ENCODE measurements at regions not wholly inside any gene's neighbourhood (a gene's known extent, or its start where the extent isn't known, plus 50 kb on each side); places are given as distances from the start of the nearest gene placed in this dataset.

DNA sequence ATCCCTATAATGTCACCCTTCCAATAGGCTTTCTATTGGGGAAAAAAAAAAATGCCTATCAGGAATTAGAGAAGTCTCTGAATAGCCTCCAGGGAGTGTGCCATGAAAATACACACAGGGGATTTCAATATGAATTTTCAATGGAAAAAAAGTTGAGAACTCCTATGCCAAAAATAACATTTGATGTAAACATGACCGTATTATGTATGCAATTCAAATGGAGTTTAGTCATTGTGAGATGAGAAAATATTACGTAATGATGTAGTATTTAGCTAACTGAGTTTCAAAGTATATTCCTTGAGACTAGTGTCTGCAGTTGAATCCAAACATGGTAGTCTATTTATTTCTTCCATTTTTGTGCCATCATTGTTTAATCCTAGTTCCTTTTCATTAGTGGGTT lies 182.3 kb downstream of the BLID start:
- H3K4me3 ChIP-seq (ENCODE audit: low read depth, low read length): no peak overlapping the region
- TF ChIP-seq, protein P1, sequence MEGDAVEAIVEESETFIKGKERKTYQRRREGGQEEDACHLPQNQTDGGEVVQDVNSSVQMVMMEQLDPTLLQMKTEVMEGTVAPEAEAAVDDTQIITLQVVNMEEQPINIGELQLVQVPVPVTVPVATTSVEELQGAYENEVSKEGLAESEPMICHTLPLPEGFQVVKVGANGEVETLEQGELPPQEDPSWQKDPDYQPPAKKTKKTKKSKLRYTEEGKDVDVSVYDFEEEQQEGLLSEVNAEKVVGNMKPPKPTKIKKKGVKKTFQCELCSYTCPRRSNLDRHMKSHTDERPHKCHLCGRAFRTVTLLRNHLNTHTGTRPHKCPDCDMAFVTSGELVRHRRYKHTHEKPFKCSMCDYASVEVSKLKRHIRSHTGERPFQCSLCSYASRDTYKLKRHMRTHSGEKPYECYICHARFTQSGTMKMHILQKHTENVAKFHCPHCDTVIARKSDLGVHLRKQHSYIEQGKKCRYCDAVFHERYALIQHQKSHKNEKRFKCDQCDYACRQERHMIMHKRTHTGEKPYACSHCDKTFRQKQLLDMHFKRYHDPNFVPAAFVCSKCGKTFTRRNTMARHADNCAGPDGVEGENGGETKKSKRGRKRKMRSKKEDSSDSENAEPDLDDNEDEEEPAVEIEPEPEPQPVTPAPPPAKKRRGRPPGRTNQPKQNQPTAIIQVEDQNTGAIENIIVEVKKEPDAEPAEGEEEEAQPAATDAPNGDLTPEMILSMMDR (IDR thresholded peaks at IDR 0.05; ENCODE audit: low read depth, low read length): no peak

DNA sequence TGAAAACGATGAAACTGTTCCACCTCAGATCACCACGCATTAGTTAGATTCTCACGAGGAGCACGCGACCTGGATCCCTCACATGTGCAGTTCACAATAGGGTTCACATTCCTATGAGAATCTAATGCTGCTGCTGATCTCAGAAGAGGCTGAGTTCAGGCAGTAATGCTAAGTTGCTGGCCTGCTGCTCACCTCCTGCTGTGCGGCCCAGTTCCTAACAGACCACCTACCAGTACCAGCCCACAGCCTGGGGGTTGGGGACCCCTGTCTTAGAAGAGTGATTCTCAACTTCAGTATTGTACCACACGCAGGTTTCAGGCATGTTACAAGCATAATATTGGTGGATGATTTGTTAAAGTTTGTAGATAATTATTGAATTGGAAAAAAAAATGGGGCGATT lies 182.7 kb downstream of the BLID start:
- TF ChIP-seq, protein P1 (IDR thresholded peaks at IDR 0.05; ENCODE audit: low read depth, low read length): no peak
- H3K4me3 ChIP-seq (ENCODE audit: low read depth, low read length): no peak overlapping the region

DNA sequence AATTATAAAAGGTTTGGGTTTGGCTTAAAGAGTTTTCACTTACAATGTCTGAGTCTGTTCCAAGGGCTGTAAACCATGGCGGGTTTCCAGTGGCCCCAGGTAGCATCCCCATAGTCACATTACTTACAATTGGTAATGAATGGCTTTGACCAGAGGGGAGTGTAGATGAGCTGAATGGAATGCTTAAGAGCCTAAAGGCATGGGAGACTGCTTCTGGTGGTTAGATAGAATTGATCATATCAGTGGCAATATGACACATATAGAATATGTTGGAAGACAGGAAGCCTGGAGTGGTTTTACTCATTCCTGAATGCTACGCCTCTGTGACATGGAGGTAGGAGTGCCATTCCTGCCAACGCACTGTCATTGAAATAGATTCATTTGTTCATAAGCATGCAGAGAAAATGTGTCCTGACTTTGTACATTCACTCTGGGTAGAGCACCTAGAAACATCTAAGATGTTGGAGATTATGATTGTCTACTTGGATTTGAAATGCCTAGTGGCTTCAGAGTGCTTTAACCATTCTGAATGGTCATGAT lies 183.3 kb downstream of the BLID start:
- TF ChIP-seq, protein P1 (IDR thresholded peaks at IDR 0.05; ENCODE audit: low read depth, low read length): no peak
- no peak overlapping the region for H3K4me3 ChIP-seq (ENCODE audit: low read depth, low read length)

DNA sequence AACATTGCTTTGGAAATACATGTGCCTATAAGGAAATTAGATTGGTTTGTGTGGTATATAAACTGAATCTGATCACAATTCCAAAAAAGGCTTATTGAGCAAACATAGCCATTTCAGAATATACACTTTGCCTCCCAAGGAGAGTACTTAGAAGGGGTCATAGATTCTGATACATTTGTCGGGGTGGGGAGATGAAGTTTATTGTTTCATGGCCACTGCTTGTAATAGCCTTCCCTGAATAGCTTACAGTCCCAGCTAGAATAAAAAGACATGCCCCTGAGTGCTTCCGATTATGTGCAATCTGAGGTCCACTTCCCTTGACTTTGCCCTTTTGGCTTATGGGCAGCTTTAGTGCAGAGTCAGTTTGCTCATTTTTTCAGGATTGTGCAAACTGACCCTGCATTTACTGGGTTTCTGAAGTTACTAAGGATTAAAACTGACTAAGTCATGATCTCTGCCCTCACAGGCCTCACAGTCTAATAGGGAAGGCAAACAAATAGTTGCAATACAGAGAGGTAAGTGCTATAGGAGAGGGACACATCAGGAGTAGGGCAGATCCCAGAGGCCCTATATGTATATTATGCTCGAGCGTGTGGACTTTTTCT lies 184.2 kb downstream of the BLID start:
- no peak overlapping the region for H3K4me3 ChIP-seq (ENCODE audit: low read depth, low read length)
- TF ChIP-seq, protein P1 (IDR thresholded peaks at IDR 0.05; ENCODE audit: low read depth, low read length): no peak

DNA sequence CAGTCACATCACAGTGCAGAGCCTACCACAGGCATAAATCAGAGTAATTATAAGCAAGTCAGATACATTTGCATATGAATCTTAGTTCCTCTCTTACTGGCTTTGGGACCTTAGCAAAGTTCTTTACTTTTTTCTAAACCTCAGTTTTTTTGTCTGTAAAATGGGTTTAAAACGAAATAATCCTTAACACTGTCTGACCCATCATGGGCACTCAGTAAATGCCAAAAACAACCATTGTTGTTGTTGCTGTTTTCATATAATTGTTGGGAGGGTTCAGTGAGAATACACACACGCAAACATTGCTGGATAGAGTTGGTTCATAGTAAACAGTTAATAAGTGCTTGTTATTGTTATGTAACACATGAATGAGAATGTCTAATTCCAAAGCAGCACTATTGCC lies 184.9 kb downstream of the BLID start:
- TF ChIP-seq, protein P1 (IDR thresholded peaks at IDR 0.05; ENCODE audit: low read depth, low read length): no peak

DNA sequence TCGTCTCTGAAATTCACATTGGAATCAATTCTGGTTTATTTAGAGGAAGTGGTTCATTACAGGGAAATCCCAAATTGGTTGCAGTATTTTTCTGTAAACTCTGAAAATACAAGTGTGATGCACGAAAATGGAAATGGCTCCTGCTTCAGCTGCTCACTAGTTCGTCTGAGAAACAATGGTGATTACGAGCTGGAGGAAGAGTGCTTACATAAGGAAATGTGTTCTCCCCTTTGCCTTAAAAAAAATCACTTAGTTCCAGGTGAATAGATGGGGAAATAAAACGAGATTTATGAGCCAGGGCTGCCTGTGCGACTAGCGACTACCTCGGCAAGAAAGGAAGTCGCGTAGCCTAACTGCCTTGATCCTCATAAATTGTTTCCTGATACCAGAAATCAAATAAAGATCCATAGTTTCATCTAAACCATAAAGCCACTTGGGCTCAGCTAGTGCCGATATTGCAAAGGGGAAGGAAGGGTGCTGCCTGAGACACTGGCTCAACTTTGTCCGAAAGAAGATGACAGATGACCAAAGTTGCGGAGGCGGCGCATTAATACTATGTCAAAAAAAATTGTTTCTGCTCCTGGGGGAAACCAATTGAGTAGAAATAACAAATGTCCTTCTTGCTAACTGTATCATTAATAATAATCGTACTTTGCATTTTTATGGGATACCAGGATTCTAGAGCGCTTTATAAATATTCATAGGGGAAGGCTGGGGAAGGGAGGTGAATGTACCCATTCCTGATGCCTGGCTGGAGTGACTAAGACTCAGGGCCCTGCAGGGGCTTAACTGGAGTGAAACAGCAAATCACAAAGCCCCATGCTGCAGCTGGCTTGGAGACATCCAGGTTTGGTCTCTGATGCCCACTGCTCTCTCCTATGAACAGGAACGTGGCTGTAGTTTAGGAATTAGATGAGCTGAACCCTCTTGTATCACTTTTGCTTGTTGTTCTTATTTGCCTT lies 185.7 kb downstream of the BLID start:
- TF ChIP-seq, protein P1 (IDR thresholded peaks at IDR 0.05; ENCODE audit: low read depth, low read length): no peak
- H3K4me3 ChIP-seq (ENCODE audit: low read depth, low read length): 0 out of 2 replicates have a peak overlapping the region, but pooled peaks have one; percentile 6

More for the DNA sequence above, 184.9 kb downstream of the BLID start:
- no peak overlapping the region for H3K4me3 ChIP-seq (ENCODE audit: low read depth, low read length)

DNA sequence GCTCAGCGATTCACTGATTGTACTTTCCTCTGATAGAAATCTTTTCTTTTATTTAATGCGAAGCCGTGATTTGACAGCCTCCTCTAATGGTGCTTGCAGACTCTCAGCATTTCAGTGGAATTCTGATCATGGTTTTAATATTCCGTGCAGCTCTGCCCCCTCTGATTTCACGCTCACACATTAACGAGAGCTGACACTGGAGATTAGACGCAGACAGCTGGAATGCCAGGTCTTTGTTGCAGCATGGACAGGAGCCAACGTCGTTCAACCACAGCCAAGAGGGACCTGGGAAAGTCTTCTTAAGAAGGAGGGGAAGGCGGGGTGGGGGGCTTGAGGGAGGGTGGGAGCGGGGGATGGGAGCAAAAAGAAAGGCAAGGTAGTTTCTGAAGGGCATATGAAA lies 186.4 kb downstream of the BLID start:
- no peak overlapping the region for H3K4me3 ChIP-seq (ENCODE audit: low read depth, low read length)
- TF ChIP-seq, protein P1 (IDR thresholded peaks at IDR 0.05; ENCODE audit: low read depth, low read length): no peak
